HG03439 (cell line): ENCODE measurements at regions not wholly inside any gene's neighbourhood (a gene's known extent, or its start where the extent isn't known, plus 50 kb on each side); places are given as distances from the start of the nearest gene placed in this dataset.
"Not testable (repeated sequence)": the region's sequence is repeated elsewhere in the genome, so short reads cannot be mapped to it uniquely, and the experiment has no call there.

Experiments
- ATAC-seq: cut with Tn5 transposase; IDR thresholded peaks from one replicate; pipeline ENCODE4 v1.9.1; 2021; ENCODE audit warnings: mild to moderate bottlenecking, moderate library complexity; ENCODE audit not compliant: unreplicated experiment

GRCh38 chrX:131875827-131876226 is 147.3 kb upstream of the STK26 start:
- ATAC-seq: not testable (repeated sequence)

- no peak for ATAC-seq
These were observed 141.9 kb upstream of the STK26 start for GRCh38 chrX:131881194-131881593.

GRCh38 chrX:131885042-131885441 is 138.1 kb upstream of the STK26 start:
- ATAC-seq: not testable (repeated sequence)

- ATAC-seq: not testable (repeated sequence)
These were observed 129.2 kb upstream of the STK26 start for GRCh38 chrX:131893857-131894256.

GRCh38 chrX:131894995-131895394 is 128.1 kb upstream of the STK26 start:
- no peak for ATAC-seq

- no peak for ATAC-seq
These were observed 127.3 kb upstream of the STK26 start for GRCh38 chrX:131895807-131896206.

GRCh38 chrX:131901546-131901945 is 121.6 kb upstream of the STK26 start:
- ATAC-seq: no peak

GRCh38 chrX:131907488-131908314 is 115.4 kb upstream of the STK26 start:
- ATAC-seq: no peak

- no peak for ATAC-seq
These were observed 112.5 kb upstream of the STK26 start for GRCh38 chrX:131910586-131910985.

- no peak for ATAC-seq
These were observed 107.6 kb upstream of the STK26 start for GRCh38 chrX:131915488-131915887.

- no peak for ATAC-seq
These were observed 105.5 kb upstream of the STK26 start for GRCh38 chrX:131917588-131917987.

- no peak for ATAC-seq
These were observed 104.3 kb upstream of the STK26 start for GRCh38 chrX:131918839-131919238.

GRCh38 chrX:131923614-131924250 is 99.4 kb upstream of the STK26 start:
- ATAC-seq: no peak

- no peak for ATAC-seq
These were observed 84.4 kb upstream of the STK26 start for GRCh38 chrX:131938749-131939148.

GRCh38 chrX:131942034-131942433 is 81.1 kb upstream of the STK26 start:
- no peak for ATAC-seq

- ATAC-seq: no peak
These were observed 77.9 kb upstream of the STK26 start for GRCh38 chrX:131944936-131945902.

- ATAC-seq: no peak
These were observed 71.9 kb upstream of the STK26 start for GRCh38 chrX:131951166-131951565.

GRCh38 chrX:131955099-131955777 is 67.9 kb upstream of the STK26 start:
- ATAC-seq: no peak

GRCh38 chrX:131958724-131959123 is 64.4 kb upstream of the STK26 start:
- ATAC-seq: no peak

GRCh38 chrX:131970347-131970746 is 52.8 kb upstream of the STK26 start:
- ATAC-seq: no peak
